Activated T-cell treated with anti-CD3 and anti-CD28 coated beads, Interleukin-2, amount 50 U/mL, for 72 hours (primary cell): ENCODE measurements at regions not wholly inside any gene's neighbourhood (a gene's known extent, or its start where the extent isn't known, plus 50 kb on each side); places are given as distances from the start of the nearest gene placed in this dataset.
A peak's percentile ranks its signal among the peaks of the same experiment; 100 is the strongest.

Source experiments
- ATAC-seq, 2 donors: fragments of 150-1000 bp; cut with Tn5 transposase; replicated peaks in 1 of 2; 2 replicates each; pipeline ENCODE4 v1.10.0; 2021; ENCODE audit warnings: moderate library complexity in 2 of 2, mild to moderate bottlenecking in 1 of 2
- DNase-seq, 2 donors: peaks; one replicate each; pipeline ENCODE4 v3.0.0; 2021 to 2022; ENCODE audit warnings: mixed read lengths in 1 of 2
- H3K27ac Mint-ChIP-seq: one replicate; pipeline ENCODE4 v1.8.0; 2022; ENCODE audit warnings: mild to moderate bottlenecking, moderate library complexity, mixed read lengths
- H3K27me3 Mint-ChIP-seq: one replicate; pipeline ENCODE4 v1.8.0; 2022; ENCODE audit warnings: low read depth, mixed read lengths
- H3K36me3 Mint-ChIP-seq, 2 donors: one replicate each; pipeline ENCODE4 v1.8.0; 2022; ENCODE audit warnings: mixed read lengths in 2 of 2, mild to moderate bottlenecking in 1 of 2; ENCODE audit not compliant: insufficient read depth in 2 of 2
- H3K4me1 Mint-ChIP-seq: one replicate; pipeline ENCODE4 v1.8.0; 2022; ENCODE audit warnings: low read depth, mixed read lengths
- H3K4me3 Mint-ChIP-seq, 2 donors: one replicate each; pipeline ENCODE4 v1.8.0; 2022; ENCODE audit warnings: mild to moderate bottlenecking in 2 of 2, mixed read lengths in 2 of 2, moderate library complexity in 2 of 2
- H3K9me3 Mint-ChIP-seq, 2 donors: one replicate each; pipeline ENCODE4 v1.8.0; 2022; ENCODE audit warnings: mixed read lengths in 2 of 2

DNA sequence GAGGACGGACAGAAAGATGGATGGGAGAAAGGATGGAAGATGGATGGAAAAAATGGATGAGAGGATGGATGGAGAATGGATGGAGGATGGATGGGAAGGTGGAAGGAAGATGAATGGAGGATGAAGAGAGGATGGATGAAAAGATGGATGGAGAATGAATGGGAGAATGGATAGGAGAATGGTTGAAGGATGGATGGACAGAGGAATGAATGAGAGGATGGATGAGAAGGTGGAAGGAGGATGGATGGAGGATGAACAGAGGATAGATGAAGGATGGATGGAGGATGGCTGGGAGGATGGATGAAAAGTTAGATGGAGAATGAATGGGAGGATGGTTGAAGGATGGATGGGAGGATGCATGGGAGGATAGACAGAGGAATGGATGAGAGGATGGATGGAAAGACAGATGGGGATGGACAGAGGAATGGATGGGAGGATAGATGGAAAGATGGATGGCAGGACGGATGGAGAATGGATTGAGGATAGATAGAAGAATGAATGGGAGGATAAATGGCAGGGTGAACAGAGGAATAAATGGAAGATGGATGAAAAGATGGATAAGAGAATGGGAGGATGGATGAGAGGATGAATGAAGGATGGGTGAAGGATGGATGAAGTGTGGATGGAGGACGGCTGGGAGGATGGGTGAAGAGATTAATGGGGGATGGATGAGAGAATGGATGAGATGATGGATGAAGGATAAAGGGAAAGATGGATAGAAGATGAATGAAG lies 217.7 kb upstream of the IER5L start:
- Mint-ChIP-seq H3K27ac (no peak overlapping the region), H3K36me3 (no peaks in the 10 kb centered on the region), H3K9me3 (no peaks in the 10 kb centered on the region), H3K4me1 (no peaks in the 10 kb centered on the region), H3K4me3 (no peak overlapping the region), H3K27me3 (no peaks in the 10 kb centered on the region)
- DNase-seq (no peak), ATAC-seq (no peak)

GRCh38 chr9:129394886-129395279 lies 216.8 kb upstream of the IER5L start:
- no peak for DNase-seq
- no peak overlapping the region for H3K4me3 Mint-ChIP-seq
- H3K36me3 Mint-ChIP-seq: no peaks in the 10 kb centered on the region
- no peaks in the 10 kb centered on the region for H3K4me1 Mint-ChIP-seq
- H3K9me3 Mint-ChIP-seq: no peaks in the 10 kb centered on the region
- H3K27me3 Mint-ChIP-seq: no peaks in the 10 kb centered on the region
- H3K27ac Mint-ChIP-seq: no peak overlapping the region
- ATAC-seq: no peak

GRCh38 chr9:129394061-129394885 lies 216.2 kb upstream of the IER5L start:
- Mint-ChIP-seq H3K4me1 (no peaks in the 10 kb centered on the region), H3K36me3 (no peaks in the 10 kb centered on the region), H3K9me3 (no peaks in the 10 kb centered on the region), H3K27me3 (no peaks in the 10 kb centered on the region), H3K4me3 (no peak overlapping the region), H3K27ac (no peak overlapping the region)
- ATAC-seq (no peak), DNase-seq (no peak)

GRCh38 chr9:129393064-129393463 lies 215.0 kb upstream of the IER5L start:
- Mint-ChIP-seq H3K36me3 (no peaks in the 10 kb centered on the region), H3K4me3 (no peak overlapping the region), H3K9me3 (no peaks in the 10 kb centered on the region), H3K27me3 (no peaks in the 10 kb centered on the region), H3K27ac (no peak overlapping the region), H3K4me1 (no peaks in the 10 kb centered on the region)
- ATAC-seq: no peak
- no peak for DNase-seq

DNA sequence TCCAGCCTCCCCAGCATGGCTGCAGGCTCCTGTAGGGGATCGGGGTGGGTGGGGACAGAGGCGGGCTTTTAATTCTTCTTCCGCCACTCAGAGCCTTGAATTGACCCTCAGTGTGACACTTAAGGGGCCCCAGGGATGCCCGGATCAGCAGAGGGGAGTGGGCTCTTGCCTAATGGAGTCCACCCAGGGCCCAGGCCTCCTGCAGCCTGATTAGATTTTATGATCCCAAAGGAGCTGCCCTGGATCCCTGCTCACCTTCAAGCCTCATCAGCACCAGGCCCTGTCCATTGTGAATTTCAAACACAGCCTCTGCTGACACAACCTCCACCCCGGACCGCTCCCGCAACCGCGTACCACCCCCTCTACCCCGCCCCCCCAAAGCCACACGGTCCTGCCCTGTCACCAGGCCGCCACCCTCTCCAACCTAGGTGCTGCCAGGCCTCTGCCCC lies 214.1 kb upstream of the IER5L start:
- Mint-ChIP-seq H3K27ac (no peak overlapping the region), H3K36me3 (no peaks in the 10 kb centered on the region), H3K4me3 (no peak overlapping the region), H3K27me3 (no peaks in the 10 kb centered on the region), H3K4me1 (no peaks in the 10 kb centered on the region), H3K9me3 (no peaks in the 10 kb centered on the region)
- DNase-seq: no peak
- no peak for ATAC-seq

DNA sequence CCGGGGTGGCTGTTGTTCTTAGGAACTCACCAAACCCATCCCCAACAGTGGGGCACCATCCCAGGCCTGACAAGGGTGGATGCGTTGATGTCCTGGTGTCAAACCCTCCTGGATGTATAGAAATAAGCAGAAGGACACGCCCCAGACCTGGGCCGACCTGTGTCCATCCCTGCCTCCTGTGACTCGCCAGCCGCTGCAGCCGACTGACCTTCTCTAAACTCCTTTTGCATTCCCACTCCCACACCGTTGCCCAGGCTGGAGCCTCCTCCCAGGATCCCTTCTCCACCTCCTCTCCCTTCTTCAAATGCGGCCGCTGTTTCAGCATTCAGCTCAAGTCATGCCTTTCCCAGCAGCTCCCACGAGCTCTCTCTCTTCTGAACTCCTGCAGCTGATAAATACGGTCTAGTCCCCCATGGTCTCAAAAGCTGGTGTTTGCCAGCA lies 213.2 kb upstream of the IER5L start:
- DNase-seq (no peak), ATAC-seq (no peak)
- no peaks in the 10 kb centered on the region for H3K4me1 Mint-ChIP-seq
- H3K27ac Mint-ChIP-seq: no peak overlapping the region
- H3K36me3 Mint-ChIP-seq: no peaks in the 10 kb centered on the region
- H3K4me3 Mint-ChIP-seq: no peak overlapping the region
- H3K9me3 Mint-ChIP-seq: no peaks in the 10 kb centered on the region
- no peaks in the 10 kb centered on the region for H3K27me3 Mint-ChIP-seq

DNA sequence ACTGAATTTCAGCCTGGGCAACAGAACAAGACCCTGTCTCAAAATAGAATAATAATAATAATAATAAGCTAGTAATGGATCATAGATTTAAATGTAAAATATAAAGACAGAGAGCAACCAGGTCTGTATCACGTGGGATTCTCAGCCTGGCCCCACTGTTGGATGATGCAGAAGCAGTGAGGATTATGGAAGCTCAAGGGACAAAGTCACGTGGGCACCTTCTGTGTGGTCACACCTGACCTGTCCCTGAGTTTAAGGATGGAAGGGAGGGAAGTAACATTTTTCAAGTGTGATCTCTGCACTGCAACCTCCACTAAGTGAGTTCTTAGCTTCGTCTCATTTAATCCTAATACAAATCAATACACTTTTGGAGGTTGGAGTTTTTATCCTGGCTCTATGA lies 212.5 kb upstream of the IER5L start:
- Mint-ChIP-seq H3K9me3 (no peaks in the 10 kb centered on the region), H3K4me1 (no peaks in the 10 kb centered on the region), H3K36me3 (no peaks in the 10 kb centered on the region), H3K27me3 (no peaks in the 10 kb centered on the region), H3K27ac (no peak overlapping the region), H3K4me3 (no peak overlapping the region)
- DNase-seq (no peak), ATAC-seq (no peak)

- H3K36me3 Mint-ChIP-seq: no peaks in the 10 kb centered on the region
- no peak overlapping the region for H3K27ac Mint-ChIP-seq
- H3K4me1 Mint-ChIP-seq: peaks cover 5% of the 10 kb centered on the region
- no peak overlapping the region for H3K4me3 Mint-ChIP-seq
- DNase-seq (no peak), ATAC-seq (no peak)
- no peaks in the 10 kb centered on the region for H3K27me3 Mint-ChIP-seq
- no peaks in the 10 kb centered on the region for H3K9me3 Mint-ChIP-seq
Measured at GRCh38 chr9:129387822-129388221, 209.8 kb upstream of the IER5L start.

DNA sequence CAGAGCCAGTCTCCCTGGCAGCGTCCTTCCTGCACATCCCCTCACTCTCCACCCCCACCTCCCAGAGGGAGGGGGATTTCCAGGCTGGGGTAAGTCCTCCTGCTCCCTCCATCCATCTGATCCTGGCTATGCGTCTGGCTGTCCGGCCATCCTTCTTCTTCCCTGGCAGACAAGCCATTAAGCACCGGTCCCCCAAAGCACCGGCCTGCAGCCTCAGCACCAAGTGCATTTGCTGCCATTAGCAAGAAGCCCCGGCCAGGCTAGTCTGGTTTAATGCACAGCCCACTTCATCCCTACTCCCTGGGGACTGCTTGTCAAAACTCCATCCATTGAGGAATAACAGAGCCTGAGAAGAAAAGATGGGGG lies 208.7 kb upstream of the IER5L start:
- H3K27me3 Mint-ChIP-seq: no peaks in the 10 kb centered on the region
- H3K27ac Mint-ChIP-seq: no peak overlapping the region
- H3K36me3 Mint-ChIP-seq: no peaks in the 10 kb centered on the region
- H3K4me3 Mint-ChIP-seq: no peak overlapping the region
- no peak for ATAC-seq
- DNase-seq: no peak
- no peaks in the 10 kb centered on the region for H3K9me3 Mint-ChIP-seq
- H3K4me1 Mint-ChIP-seq: peaks cover 5% of the 10 kb centered on the region

- no peak for DNase-seq
- ATAC-seq: no peak
- H3K27me3 Mint-ChIP-seq: no peaks in the 10 kb centered on the region
- peak overlapping the region in 1 of 2 donors; percentile 51 for H3K4me3 Mint-ChIP-seq
- H3K4me1 Mint-ChIP-seq: peaks cover 5% of the 10 kb centered on the region
- no peaks in the 10 kb centered on the region for H3K36me3 Mint-ChIP-seq
- no peaks in the 10 kb centered on the region for H3K9me3 Mint-ChIP-seq
- H3K27ac Mint-ChIP-seq: no peak overlapping the region
Measured at GRCh38 chr9:129385211-129385934, 207.3 kb upstream of the IER5L start.

DNA sequence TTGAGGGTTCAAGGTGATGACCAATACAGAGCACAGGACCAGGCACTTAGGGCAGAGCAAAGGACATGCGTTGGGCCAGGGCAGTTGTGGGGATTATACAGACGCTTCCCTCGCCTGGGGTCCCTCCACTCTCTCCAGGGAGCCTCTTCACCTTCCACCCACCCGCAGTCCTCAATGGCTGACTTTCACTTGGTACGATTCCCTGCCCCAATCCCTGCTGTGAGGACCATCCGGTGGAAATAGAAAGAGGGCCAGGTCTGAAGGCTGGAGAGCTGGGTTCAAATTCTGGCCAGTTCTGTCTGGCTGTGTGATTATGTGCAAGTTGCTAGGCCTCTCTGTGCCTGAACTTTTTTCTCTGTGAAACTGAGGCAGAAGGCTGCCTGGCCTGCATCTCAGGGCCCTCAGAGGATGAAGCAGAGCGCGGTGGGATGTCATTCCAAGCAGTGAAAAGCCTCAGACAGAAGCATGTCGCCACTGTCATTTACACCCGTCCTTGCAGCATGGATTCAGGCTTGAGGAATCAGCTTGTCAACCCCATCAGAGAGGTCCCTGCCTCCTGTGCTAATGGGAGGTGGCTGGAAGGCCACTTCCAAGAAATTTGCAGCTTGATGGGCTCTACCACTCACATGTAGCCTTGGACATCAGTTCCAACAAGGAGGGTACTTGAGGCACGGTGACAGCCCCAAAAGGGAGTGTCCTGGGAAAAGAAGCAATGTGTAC lies 206.6 kb upstream of the IER5L start:
- Mint-ChIP-seq H3K36me3 (no peaks in the 10 kb centered on the region), H3K27ac (no peak overlapping the region), H3K4me1 (peaks cover 5% of the 10 kb centered on the region), H3K9me3 (no peaks in the 10 kb centered on the region), H3K4me3 (peak overlapping the region; percentile 69 to 80), H3K27me3 (no peaks in the 10 kb centered on the region)
- ATAC-seq: no peak
- no peak for DNase-seq

- no peaks in the 10 kb centered on the region for H3K36me3 Mint-ChIP-seq
- no peaks in the 10 kb centered on the region for H3K9me3 Mint-ChIP-seq
- peak overlapping the region; percentile 69 to 80 for H3K4me3 Mint-ChIP-seq
- DNase-seq: peak; percentile 71 to 72
- no peaks in the 10 kb centered on the region for H3K27me3 Mint-ChIP-seq
- peaks cover 5% of the 10 kb centered on the region for H3K4me1 Mint-ChIP-seq
- no peak overlapping the region for H3K27ac Mint-ChIP-seq
- peak; percentile 94 to 96 for ATAC-seq
Measured at GRCh38 chr9:129383561-129384490, 205.8 kb upstream of the IER5L start.
